Osteoblast (primary cell): ENCODE measurements at regions not wholly inside any gene's neighbourhood (a gene's known extent, or its start where the extent isn't known, plus 50 kb on each side); places are given as distances from the start of the nearest gene placed in this dataset.

Source experiments
- DNase-seq: peaks from one replicate; pipeline ENCODE4 v3.0.0; 2011; ENCODE audit warnings: low spot score, mixed read lengths; ENCODE audit not compliant: insufficient read length; ENCODE audit errors: missing footprints
- H2AFZ ChIP-seq: 2 replicates; pipeline ENCODE4 v1.6.0; 2011; ENCODE audit warnings: mild to moderate bottlenecking, low read length
- H3K27ac ChIP-seq: 2 replicates; pipeline ENCODE4 v1.5.1; 2011; ENCODE audit warnings: mild to moderate bottlenecking, low read depth, low read length, moderate library complexity
- H3K27me3 ChIP-seq: 2 replicates; pipeline ENCODE4 v1.6.0; 2012; ENCODE audit warnings: mild to moderate bottlenecking, control low read depth, inconsistent platforms, low read length, moderate library complexity; ENCODE audit not compliant: insufficient read depth
- H3K36me3 ChIP-seq: 2 replicates; pipeline ENCODE4 v1.5.1; 2011; ENCODE audit warnings: mild to moderate bottlenecking, low read length, control low read depth, moderate library complexity; ENCODE audit not compliant: insufficient read depth
- H3K4me1 ChIP-seq: 2 replicates; pipeline ENCODE4 v1.5.1; 2011; ENCODE audit warnings: mild to moderate bottlenecking, low read length, control low read depth, moderate library complexity; ENCODE audit not compliant: insufficient read depth
- H3K4me2 ChIP-seq: 2 replicates; pipeline ENCODE4 v1.6.0; 2011; ENCODE audit warnings: mild to moderate bottlenecking, low read length; ENCODE audit not compliant: insufficient read depth
- H3K4me3 ChIP-seq: fragments of 200-600 bp; sonication (generic); 3 replicates; pipeline ENCODE4 v1.5.1; 2012; ENCODE audit warnings: mild to moderate bottlenecking, low read length, inconsistent platforms; ENCODE audit not compliant: insufficient read depth
- H3K79me2 ChIP-seq: 2 replicates; pipeline ENCODE4 v1.6.0; 2012; ENCODE audit warnings: mild to moderate bottlenecking, low read length, control low read depth, inconsistent platforms; ENCODE audit not compliant: insufficient read depth
- H3K9me3 ChIP-seq: 2 replicates; pipeline ENCODE4 v1.5.1; 2011; ENCODE audit warnings: low read depth, low read length, control low read depth
- H4K20me1 ChIP-seq: 2 replicates; pipeline ENCODE4 v1.6.0; 2012; ENCODE audit warnings: mild to moderate bottlenecking, low read length, control low read depth; ENCODE audit not compliant: insufficient read depth
- TF ChIP-seq, protein P1 (sequence below): IDR thresholded peaks from 2 replicates; pipeline ENCODE4 v1.5.1; 2011; ENCODE audit warnings: mild to moderate bottlenecking, low read depth, low read length, moderate library complexity; ENCODE audit errors: extremely low read depth

DNA sequence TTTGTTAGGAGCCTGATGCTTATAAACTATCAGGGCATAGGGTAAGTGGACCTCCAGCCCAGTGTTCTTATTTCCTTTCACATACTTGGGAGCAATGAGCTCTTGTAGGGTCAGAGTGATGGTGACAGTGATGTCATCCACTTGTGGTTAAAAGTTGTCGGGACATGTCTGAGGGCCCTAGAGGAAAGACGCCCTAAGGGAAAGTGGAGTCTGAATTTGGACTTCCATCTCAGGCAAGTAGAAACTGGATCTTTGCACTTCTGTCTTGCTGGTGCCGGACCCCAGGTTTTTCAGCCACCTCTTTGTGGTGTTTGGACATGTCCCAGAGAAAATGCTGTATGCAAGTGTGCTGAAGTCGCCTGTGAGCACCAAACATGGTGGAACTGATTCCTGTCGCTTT is 900.5 kb downstream of the C6orf118 start:
- H2AFZ ChIP-seq = no peak overlapping the region
- no peaks in the 10 kb centered on the region for H3K36me3 ChIP-seq
- no peaks in the 10 kb centered on the region for H3K27me3 ChIP-seq
- no peaks in the 10 kb centered on the region for H3K79me2 ChIP-seq
- H3K4me3 ChIP-seq = no peak overlapping the region
- no peaks in the 10 kb centered on the region for H3K4me1 ChIP-seq
- no peak for DNase-seq
- H4K20me1 ChIP-seq = no peaks in the 10 kb centered on the region
- H3K27ac ChIP-seq = no peak overlapping the region
- TF ChIP-seq, protein P1, sequence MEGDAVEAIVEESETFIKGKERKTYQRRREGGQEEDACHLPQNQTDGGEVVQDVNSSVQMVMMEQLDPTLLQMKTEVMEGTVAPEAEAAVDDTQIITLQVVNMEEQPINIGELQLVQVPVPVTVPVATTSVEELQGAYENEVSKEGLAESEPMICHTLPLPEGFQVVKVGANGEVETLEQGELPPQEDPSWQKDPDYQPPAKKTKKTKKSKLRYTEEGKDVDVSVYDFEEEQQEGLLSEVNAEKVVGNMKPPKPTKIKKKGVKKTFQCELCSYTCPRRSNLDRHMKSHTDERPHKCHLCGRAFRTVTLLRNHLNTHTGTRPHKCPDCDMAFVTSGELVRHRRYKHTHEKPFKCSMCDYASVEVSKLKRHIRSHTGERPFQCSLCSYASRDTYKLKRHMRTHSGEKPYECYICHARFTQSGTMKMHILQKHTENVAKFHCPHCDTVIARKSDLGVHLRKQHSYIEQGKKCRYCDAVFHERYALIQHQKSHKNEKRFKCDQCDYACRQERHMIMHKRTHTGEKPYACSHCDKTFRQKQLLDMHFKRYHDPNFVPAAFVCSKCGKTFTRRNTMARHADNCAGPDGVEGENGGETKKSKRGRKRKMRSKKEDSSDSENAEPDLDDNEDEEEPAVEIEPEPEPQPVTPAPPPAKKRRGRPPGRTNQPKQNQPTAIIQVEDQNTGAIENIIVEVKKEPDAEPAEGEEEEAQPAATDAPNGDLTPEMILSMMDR = no peak
- peaks cover 8% of the 10 kb centered on the region for H3K9me3 ChIP-seq
- no peak overlapping the region for H3K4me2 ChIP-seq

DNA sequence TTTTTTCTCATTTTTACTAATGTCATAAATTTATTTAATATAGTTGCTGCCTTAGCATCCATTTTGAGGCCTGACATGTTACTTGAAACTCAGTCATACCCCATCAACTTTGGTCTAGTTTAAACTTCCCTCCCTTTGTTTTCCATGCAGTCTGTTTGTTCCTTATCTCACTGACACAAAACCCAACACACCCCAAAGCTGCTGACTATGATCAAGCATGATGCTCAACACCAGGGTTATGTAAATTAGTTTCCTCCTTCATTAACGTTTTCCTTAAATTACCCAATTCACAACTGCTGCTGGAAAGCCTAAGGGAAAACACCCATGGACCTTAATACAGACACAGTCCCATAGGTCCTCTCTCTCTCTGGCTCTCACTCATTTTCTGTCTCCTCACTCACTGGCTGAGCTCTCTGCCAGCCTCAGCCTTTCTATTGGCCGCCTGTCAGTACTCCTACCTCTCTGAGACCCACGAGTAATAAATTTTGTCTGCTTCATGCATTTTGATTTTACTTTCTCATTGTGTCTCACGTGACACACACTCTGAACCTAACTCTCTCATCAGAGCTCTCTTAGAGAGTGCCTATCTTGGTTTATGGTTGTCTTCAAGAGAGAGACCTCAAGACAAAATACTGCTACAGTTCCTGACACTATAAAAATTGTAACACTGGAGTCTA is 904.5 kb downstream of the C6orf118 start:
- H3K36me3 ChIP-seq = no peaks in the 10 kb centered on the region
- H3K4me1 ChIP-seq = no peaks in the 10 kb centered on the region
- H3K27me3 ChIP-seq = no peaks in the 10 kb centered on the region
- no peak overlapping the region for H2AFZ ChIP-seq
- H3K9me3 ChIP-seq = peaks cover 8% of the 10 kb centered on the region
- H3K4me3 ChIP-seq = no peak overlapping the region
- no peak overlapping the region for H3K27ac ChIP-seq
- no peaks in the 10 kb centered on the region for H4K20me1 ChIP-seq
- no peak for DNase-seq
- no peaks in the 10 kb centered on the region for H3K79me2 ChIP-seq
- TF ChIP-seq, protein P1 = no peak
- no peak overlapping the region for H3K4me2 ChIP-seq

DNA sequence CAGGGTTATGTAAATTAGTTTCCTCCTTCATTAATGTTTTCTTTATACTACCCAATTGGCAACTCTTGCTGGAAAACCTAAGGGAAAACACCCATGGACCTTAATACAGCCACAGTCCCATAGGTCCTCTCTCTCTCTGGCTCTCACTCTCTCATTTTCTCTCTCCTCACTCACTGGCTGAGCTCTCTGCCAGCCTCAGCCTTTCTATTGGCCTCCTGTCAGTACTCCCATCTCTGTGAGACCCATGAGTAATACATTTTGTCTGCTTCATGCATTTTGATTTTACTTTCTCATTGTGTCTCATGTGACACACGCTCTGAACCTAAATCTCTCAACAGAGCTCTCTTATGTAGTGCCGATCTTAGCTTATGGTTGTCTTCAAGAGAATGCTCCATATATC is 907.5 kb downstream of the C6orf118 start:
- no peak overlapping the region for H3K27ac ChIP-seq
- TF ChIP-seq, protein P1 = no peak
- peaks cover 5% of the 10 kb centered on the region for H3K9me3 ChIP-seq
- H3K4me3 ChIP-seq = no peak overlapping the region
- H3K4me1 ChIP-seq = no peaks in the 10 kb centered on the region
- H3K36me3 ChIP-seq = no peaks in the 10 kb centered on the region
- H3K4me2 ChIP-seq = no peak overlapping the region
- no peaks in the 10 kb centered on the region for H4K20me1 ChIP-seq
- DNase-seq = no peak
- H3K79me2 ChIP-seq = no peaks in the 10 kb centered on the region
- H3K27me3 ChIP-seq = no peaks in the 10 kb centered on the region
- no peak overlapping the region for H2AFZ ChIP-seq

DNA sequence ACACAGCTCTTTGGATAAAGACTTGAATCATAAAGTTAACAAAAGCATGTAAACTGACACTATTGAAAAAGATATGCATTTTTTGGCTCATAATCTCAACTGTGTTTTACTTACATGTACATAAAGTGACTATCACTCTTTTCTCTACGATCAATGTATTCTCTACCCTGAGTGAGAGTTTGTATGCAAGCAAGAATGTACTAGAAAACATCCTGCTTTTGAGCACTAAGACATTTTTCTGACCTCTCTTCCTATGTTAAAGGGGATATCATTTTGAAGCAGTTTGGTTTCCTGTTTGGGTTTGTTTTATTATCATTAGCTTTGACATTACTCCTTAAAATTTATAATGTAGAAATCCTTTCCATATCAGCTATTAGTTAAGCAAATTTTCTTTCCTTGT is 910.8 kb downstream of the C6orf118 start:
- H3K4me3 ChIP-seq = no peak overlapping the region
- no peaks in the 10 kb centered on the region for H3K4me1 ChIP-seq
- DNase-seq = peak; percentile 22
- H3K79me2 ChIP-seq = no peaks in the 10 kb centered on the region
- no peaks in the 10 kb centered on the region for H3K9me3 ChIP-seq
- H3K27ac ChIP-seq = no peak overlapping the region
- TF ChIP-seq, protein P1 = no peak
- H3K36me3 ChIP-seq = no peaks in the 10 kb centered on the region
- H3K4me2 ChIP-seq = no peak overlapping the region
- H4K20me1 ChIP-seq = no peaks in the 10 kb centered on the region
- no peaks in the 10 kb centered on the region for H3K27me3 ChIP-seq
- no peak overlapping the region for H2AFZ ChIP-seq
